Neural progenitor cell (in vitro differentiated cells): ENCODE measurements at regions not wholly inside any gene's neighbourhood (a gene's known extent, or its start where the extent isn't known, plus 50 kb on each side); places are given as distances from the start of the nearest gene placed in this dataset.
"Not testable (repeated sequence)": the region's sequence is repeated elsewhere in the genome, so short reads cannot be mapped to it uniquely, and the experiment has no call there.

Source experiments
- EZH2 ChIP-seq: fragments of 200-600 bp; sonication (generic); IDR thresholded peaks from 2 replicates; pipeline ENCODE4 v1.6.1; 2017; ENCODE audit warnings: antibody characterized with exemption, mild to moderate bottlenecking, moderate library complexity
- EZH2phosphoT487 ChIP-seq: fragments of 200-600 bp; sonication (generic); IDR thresholded peaks from 2 replicates; pipeline ENCODE4 v1.6.1; 2017; ENCODE audit warnings: antibody characterized with exemption
- TF ChIP-seq, protein P1 (sequence below): fragments of 200-600 bp; sonication (generic); IDR thresholded peaks from 2 replicates; pipeline ENCODE4 v1.5.1; 2017; ENCODE audit warnings: antibody characterized with exemption, mild to moderate bottlenecking

DNA sequence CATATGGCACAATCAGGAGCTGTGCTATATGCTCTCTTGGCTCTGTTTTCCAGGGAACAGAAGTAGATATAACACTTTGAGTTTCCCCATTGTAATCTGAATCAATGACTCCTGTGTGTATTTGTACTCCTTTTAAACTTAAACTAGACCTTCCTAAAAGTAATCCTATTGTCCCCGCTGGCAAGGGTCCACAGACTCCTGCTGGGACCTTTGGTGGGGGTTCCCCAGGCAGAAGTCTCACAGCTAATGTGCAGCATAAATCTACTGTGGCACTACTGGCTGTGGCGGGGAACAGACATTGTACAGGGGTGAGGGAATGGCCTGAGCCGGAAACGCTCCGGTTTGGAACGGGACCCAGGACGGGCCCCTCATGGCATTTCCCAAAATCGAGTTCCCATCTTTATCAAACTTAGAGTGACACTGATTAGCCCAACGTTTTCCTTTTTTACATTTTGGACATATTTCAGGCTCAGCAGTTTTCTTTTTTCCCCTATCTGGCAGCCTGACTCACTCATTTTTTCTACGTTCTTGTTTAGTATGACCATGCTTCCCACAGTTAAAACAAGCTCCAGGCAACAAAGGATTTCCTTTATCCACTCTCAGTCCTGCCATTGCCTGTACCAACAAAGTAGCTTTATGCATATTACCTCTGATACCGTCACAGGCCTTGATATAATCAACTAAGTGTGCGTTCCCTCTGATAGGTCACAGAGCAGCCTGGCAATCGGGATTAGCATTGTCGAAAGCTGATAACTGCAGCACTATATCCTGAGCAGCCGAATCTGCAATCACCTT lies 59.5 kb upstream of the LPCAT1 start:
- TF ChIP-seq, protein P1, sequence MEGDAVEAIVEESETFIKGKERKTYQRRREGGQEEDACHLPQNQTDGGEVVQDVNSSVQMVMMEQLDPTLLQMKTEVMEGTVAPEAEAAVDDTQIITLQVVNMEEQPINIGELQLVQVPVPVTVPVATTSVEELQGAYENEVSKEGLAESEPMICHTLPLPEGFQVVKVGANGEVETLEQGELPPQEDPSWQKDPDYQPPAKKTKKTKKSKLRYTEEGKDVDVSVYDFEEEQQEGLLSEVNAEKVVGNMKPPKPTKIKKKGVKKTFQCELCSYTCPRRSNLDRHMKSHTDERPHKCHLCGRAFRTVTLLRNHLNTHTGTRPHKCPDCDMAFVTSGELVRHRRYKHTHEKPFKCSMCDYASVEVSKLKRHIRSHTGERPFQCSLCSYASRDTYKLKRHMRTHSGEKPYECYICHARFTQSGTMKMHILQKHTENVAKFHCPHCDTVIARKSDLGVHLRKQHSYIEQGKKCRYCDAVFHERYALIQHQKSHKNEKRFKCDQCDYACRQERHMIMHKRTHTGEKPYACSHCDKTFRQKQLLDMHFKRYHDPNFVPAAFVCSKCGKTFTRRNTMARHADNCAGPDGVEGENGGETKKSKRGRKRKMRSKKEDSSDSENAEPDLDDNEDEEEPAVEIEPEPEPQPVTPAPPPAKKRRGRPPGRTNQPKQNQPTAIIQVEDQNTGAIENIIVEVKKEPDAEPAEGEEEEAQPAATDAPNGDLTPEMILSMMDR: not testable (repeated sequence)
- not testable (repeated sequence) for TF ChIP-seq EZH2, EZH2phosphoT487
